Suprapubic skin (tissue), 4 donors: ENCODE measurements at regions not wholly inside any gene's neighbourhood (a gene's known extent, or its start where the extent isn't known, plus 50 kb on each side); places are given as distances from the start of the nearest gene placed in this dataset.

Source experiments
- EP300 ChIP-seq: sonication (generic); formaldehyde crosslinking; IDR thresholded peaks from one replicate; pipeline ENCODE4 v1.6.1; 2017; ENCODE audit warnings: antibody characterized with exemption
- POLR2A ChIP-seq, 2 donors: fragments of 450-650 bp; IDR thresholded peaks; one replicate each; pipeline ENCODE4 v1.6.1; 2017; ENCODE audit warnings: antibody characterized with exemption in 2 of 2, mild to moderate bottlenecking in 2 of 2, moderate library complexity in 2 of 2
- POLR2AphosphoS5 ChIP-seq, 3 donors: sonication (generic); formaldehyde crosslinking; IDR thresholded peaks; one replicate each; pipeline ENCODE4 v1.6.1; 2017; ENCODE audit warnings: antibody characterized with exemption in 3 of 3
- TF ChIP-seq, protein P1 (sequence below), 2 donors: fragments of 200-600 bp in 1 of 2; fragments of 450-650 bp in 1 of 2; sonication (generic) in 1 of 2; IDR thresholded peaks; one replicate each; pipeline ENCODE4 v1.5.1; 2016 to 2019; ENCODE audit warnings: antibody characterized with exemption in 2 of 2, mild to moderate bottlenecking in 1 of 2, moderate library complexity in 1 of 2

DNA sequence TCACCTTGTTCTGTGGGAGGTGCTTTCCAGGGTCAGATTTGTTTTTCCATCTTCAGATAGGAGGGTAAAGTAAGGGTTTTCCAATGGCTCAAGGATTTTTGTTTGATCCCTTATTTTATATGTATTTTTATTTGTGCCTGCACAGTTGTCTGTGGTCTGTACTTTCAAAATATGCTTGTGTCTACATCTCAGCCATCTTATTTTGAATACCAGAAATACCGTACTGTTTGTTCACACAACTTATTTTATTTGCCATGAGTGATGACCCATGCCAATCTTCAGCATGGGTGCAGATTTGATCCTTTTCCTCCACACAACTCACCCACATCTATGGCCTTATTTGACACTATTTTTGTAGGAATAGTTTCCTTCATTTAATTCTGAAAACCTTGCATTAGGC is 72.2 kb upstream of the PTCHD4 start:
- TF ChIP-seq, protein P1, sequence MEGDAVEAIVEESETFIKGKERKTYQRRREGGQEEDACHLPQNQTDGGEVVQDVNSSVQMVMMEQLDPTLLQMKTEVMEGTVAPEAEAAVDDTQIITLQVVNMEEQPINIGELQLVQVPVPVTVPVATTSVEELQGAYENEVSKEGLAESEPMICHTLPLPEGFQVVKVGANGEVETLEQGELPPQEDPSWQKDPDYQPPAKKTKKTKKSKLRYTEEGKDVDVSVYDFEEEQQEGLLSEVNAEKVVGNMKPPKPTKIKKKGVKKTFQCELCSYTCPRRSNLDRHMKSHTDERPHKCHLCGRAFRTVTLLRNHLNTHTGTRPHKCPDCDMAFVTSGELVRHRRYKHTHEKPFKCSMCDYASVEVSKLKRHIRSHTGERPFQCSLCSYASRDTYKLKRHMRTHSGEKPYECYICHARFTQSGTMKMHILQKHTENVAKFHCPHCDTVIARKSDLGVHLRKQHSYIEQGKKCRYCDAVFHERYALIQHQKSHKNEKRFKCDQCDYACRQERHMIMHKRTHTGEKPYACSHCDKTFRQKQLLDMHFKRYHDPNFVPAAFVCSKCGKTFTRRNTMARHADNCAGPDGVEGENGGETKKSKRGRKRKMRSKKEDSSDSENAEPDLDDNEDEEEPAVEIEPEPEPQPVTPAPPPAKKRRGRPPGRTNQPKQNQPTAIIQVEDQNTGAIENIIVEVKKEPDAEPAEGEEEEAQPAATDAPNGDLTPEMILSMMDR (IDR thresholded peaks at IDR 0.05): no peak
- TF ChIP-seq POLR2AphosphoS5 (IDR thresholded peaks at IDR 0.05): no peak
- TF ChIP-seq POLR2A (IDR thresholded peaks at IDR 0.05): no peak
- TF ChIP-seq EP300: no peak
